DND-41 (cell line): ENCODE measurements at regions not wholly inside any gene's neighbourhood (a gene's known extent, or its start where the extent isn't known, plus 50 kb on each side); places are given as distances from the start of the nearest gene placed in this dataset.

Source experiments
- ATAC-seq: fragments of 200-7000 bp; cut with Tn5 transposase; 3 replicates; pipeline ENCODE4 v1.9.1; 2021; ENCODE audit warnings: low read depth; ENCODE audit not compliant: insufficient read depth
- DNase-seq: peaks from one replicate; pipeline ENCODE4 v3.0.0-alpha.2; 2020
- H2AFZ ChIP-seq: 2 replicates; pipeline ENCODE4 v1.6.0; 2012; ENCODE audit warnings: low read depth, low read length
- H3K27ac ChIP-seq: 2 replicates; pipeline ENCODE4 v1.5.1; 2012; ENCODE audit warnings: low read length, inconsistent platforms
- H3K27me3 ChIP-seq: fragments of 200-600 bp; sonication (generic); 2 replicates; pipeline ENCODE4 v1.6.0; 2012; ENCODE audit warnings: low read length, mild to moderate bottlenecking, inconsistent platforms; ENCODE audit not compliant: insufficient read depth, poor library complexity
- H3K36me3 ChIP-seq: 2 replicates; pipeline ENCODE4 v1.5.1; 2012; ENCODE audit warnings: low read length, inconsistent platforms; ENCODE audit not compliant: insufficient read depth
- H3K4me1 ChIP-seq: 2 replicates; pipeline ENCODE4 v1.5.1; 2012; ENCODE audit warnings: mild to moderate bottlenecking, low read length; ENCODE audit not compliant: insufficient read depth
- H3K4me2 ChIP-seq: 2 replicates; pipeline ENCODE4 v1.6.0; 2012; ENCODE audit warnings: mild to moderate bottlenecking, moderate library complexity, low read length, inconsistent platforms; ENCODE audit not compliant: insufficient read depth
- H3K4me3 ChIP-seq, 2 experiments: fragments of 200-600 bp in 1 of 2; shearing (Covaris generic) in 1 of 2; 2 replicates each; pipeline ENCODE4 v1.5.1; 2012 to 2016; ENCODE audit warnings: inconsistent platforms in 2 of 2, low read length in 2 of 2, mild to moderate bottlenecking in 2 of 2, low read depth in 1 of 2, moderate library complexity in 1 of 2
- H3K79me2 ChIP-seq: 2 replicates; pipeline ENCODE4 v1.6.0; 2012; ENCODE audit warnings: low read length, inconsistent platforms; ENCODE audit not compliant: insufficient read depth
- H3K9ac ChIP-seq: 2 replicates; pipeline ENCODE4 v1.6.0; 2012; ENCODE audit warnings: low read depth, mild to moderate bottlenecking, inconsistent platforms, low read length, moderate library complexity
- H3K9me3 ChIP-seq: 2 replicates; pipeline ENCODE4 v1.5.1; 2012; ENCODE audit warnings: low read length, moderate library complexity, mild to moderate bottlenecking, inconsistent platforms; ENCODE audit not compliant: insufficient read depth, severe bottlenecking
- H4K20me1 ChIP-seq: 2 replicates; pipeline ENCODE4 v1.6.0; 2012; ENCODE audit warnings: low read length; ENCODE audit not compliant: insufficient read depth
- CTCF ChIP-seq: IDR thresholded peaks from 2 replicates; pipeline ENCODE4 v1.5.1; 2012; ENCODE audit warnings: borderline replicate concordance, low read length, moderate library complexity, mild to moderate bottlenecking; ENCODE audit not compliant: poor library complexity, severe bottlenecking; ENCODE audit errors: extremely low read depth
- EZH2 ChIP-seq: IDR thresholded peaks from 3 replicates; pipeline ENCODE4 v1.6.1; 2012; ENCODE audit warnings: borderline replicate concordance, low read depth, mild to moderate bottlenecking, moderate library complexity, low read length, inconsistent platforms; ENCODE audit not compliant: severe bottlenecking

- DNase-seq (no peak), ATAC-seq (no peak)
- Histone ChIP-seq H3K9me3 (no peaks in the 10 kb centered on the region), H3K4me3 (no peak overlapping the region), H4K20me1 (no peaks in the 10 kb centered on the region), H3K36me3 (no peaks in the 10 kb centered on the region), H3K27ac (no peak overlapping the region), H3K9ac (no peak overlapping the region), H3K27me3 (no peaks in the 10 kb centered on the region), H3K4me2 (no peak overlapping the region), H3K4me1 (no peaks in the 10 kb centered on the region), H2AFZ (no peak overlapping the region), H3K79me2 (no peaks in the 10 kb centered on the region)
- TF ChIP-seq CTCF, result no peak
These were observed 128.1 kb upstream of the PTPRZ1 start for GRCh38 chr7:121744877-121745276.

GRCh38 chr7:121744319-121744718, 128.6 kb upstream of the PTPRZ1 start:
- H3K9me3 ChIP-seq, result no peaks in the 10 kb centered on the region
- H3K4me1 ChIP-seq, result no peaks in the 10 kb centered on the region
- H3K27me3 ChIP-seq, result no peaks in the 10 kb centered on the region
- no peaks in the 10 kb centered on the region for H4K20me1 ChIP-seq
- no peak overlapping the region for H3K4me2 ChIP-seq
- DNase-seq (no peak), ATAC-seq (no peak)
- H3K36me3 ChIP-seq, result no peaks in the 10 kb centered on the region
- TF ChIP-seq EZH2 (no peak), CTCF (no peak)
- no peak overlapping the region for H2AFZ ChIP-seq
- no peak overlapping the region for H3K9ac ChIP-seq
- no peak overlapping the region for H3K4me3 ChIP-seq
- no peaks in the 10 kb centered on the region for H3K79me2 ChIP-seq
- no peak overlapping the region for H3K27ac ChIP-seq

GRCh38 chr7:121741896-121742295, 131.1 kb upstream of the PTPRZ1 start:
- Histone ChIP-seq H3K36me3 (no peaks in the 10 kb centered on the region), H3K9ac (no peak overlapping the region), H3K4me2 (no peak overlapping the region), H3K27ac (no peak overlapping the region), H3K27me3 (no peaks in the 10 kb centered on the region), H3K79me2 (no peaks in the 10 kb centered on the region), H3K9me3 (no peaks in the 10 kb centered on the region), H3K4me3 (no peak overlapping the region), H2AFZ (no peak overlapping the region), H3K4me1 (no peaks in the 10 kb centered on the region), H4K20me1 (no peaks in the 10 kb centered on the region)
- TF ChIP-seq EZH2, result no peak
- no peak for TF ChIP-seq CTCF
- DNase-seq (no peak), ATAC-seq (no peak)

GRCh38 chr7:121739465-121739864, 133.5 kb upstream of the PTPRZ1 start:
- Histone ChIP-seq H3K27me3 (no peaks in the 10 kb centered on the region), H3K79me2 (no peaks in the 10 kb centered on the region), H3K27ac (no peak overlapping the region), H3K36me3 (no peaks in the 10 kb centered on the region), H2AFZ (no peak overlapping the region), H3K4me1 (no peaks in the 10 kb centered on the region), H3K9me3 (no peaks in the 10 kb centered on the region), H3K9ac (no peak overlapping the region), H3K4me3 (no peak overlapping the region), H4K20me1 (no peaks in the 10 kb centered on the region), H3K4me2 (no peak overlapping the region)
- DNase-seq, result no peak
- no peak for TF ChIP-seq EZH2
- TF ChIP-seq CTCF, result no peak
- ATAC-seq, result no peak
